GM03348 (cell line): ENCODE measurements at regions not wholly inside any gene's neighbourhood (a gene's known extent, or its start where the extent isn't known, plus 50 kb on each side); places are given as distances from the start of the nearest gene placed in this dataset.
"Not testable (repeated sequence)": the region's sequence is repeated elsewhere in the genome, so short reads cannot be mapped to it uniquely, and the experiment has no call there.

ENCODE experiments used
- DNase-seq: peaks from one replicate; pipeline ENCODE4 v3.0.0; 2012; ENCODE audit warnings: low spot score

- no peak for DNase-seq
Measured at GRCh38 chr14:25699981-25700380, 650.0 kb upstream of the STXBP6 start.

DNA sequence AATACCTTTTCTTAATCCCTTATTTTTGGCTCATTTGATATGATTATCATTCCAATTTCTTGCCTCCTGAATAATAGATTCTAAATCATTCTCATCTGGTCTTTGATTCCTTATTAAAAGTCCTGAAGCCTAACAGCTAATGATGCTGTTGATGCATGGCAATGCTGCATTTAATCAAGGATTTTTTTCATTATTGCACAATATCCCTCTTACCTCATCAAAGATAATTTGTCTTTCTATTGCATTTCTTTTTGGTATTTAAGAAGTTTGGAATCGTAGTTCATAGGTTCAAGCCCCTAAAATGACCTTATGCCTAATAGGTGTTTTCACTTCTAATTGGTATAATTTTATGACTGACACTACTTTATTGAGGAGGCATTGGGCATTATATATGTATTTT lies 648.2 kb upstream of the STXBP6 start:
- DNase-seq: no peak

DNA sequence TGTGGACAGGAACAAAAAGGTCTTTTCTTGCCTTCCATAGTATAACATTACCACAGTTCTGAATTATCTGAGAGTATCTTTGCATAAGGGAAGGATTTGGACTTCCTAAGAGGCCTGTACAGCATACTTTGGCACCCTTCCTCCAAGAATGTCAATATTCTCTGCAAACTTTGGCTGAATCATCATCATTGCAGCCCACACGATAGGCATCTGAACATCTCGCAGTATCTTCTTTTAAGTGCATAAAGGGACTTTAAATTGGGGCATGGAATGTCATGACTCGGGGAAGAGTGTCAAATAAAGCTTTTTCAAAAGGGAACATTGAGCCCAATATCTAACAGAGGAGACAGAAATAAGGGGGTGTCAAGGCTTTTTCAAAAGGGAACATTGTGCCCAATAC lies 646.2 kb upstream of the STXBP6 start:
- no peak for DNase-seq

- DNase-seq: no peak
Measured at GRCh38 chr14:25685004-25685403, 635.1 kb upstream of the STXBP6 start.

DNA sequence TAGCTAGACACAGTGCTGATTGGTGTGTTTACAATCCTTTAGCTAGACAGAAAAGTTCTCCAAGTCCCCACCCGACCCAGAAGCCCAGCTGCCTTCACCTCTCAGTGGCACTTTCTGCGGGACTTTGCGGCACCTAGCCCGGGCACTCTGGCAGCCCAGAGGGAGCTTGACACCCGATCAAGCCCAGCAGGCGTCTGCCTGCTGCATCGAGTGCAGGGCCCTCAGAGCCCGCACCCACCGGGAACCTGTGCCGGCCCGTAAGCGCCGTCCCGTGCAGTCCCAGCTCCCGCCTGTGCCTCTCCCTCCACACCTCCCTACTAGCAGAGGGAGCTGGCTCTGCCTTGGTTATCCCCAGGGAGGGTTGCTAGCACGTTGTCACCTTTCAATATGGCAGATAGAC lies 631.0 kb upstream of the STXBP6 start:
- DNase-seq: no peak

DNA sequence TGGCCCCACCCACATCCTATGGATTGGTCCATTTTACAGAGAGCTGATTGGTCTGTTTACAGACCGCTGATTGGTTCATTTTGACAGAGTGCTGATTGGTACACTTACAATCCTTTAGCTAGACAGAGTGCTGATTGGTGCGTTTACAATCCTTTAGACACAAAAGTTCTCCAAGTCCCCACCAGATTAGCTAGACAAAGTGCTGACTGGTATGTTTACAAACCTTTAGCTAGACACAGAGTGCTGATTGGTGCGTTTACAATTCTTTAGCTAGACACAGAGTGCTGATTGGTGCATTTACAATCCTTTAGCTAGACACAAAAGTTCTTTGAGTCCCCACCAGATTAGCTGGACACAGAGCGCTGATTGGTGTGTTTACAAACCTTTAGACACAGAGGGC lies 630.6 kb upstream of the STXBP6 start:
- not testable (repeated sequence) for DNase-seq

GRCh38 chr14:25677111-25677510 lies 627.2 kb upstream of the STXBP6 start:
- DNase-seq: no peak

DNA sequence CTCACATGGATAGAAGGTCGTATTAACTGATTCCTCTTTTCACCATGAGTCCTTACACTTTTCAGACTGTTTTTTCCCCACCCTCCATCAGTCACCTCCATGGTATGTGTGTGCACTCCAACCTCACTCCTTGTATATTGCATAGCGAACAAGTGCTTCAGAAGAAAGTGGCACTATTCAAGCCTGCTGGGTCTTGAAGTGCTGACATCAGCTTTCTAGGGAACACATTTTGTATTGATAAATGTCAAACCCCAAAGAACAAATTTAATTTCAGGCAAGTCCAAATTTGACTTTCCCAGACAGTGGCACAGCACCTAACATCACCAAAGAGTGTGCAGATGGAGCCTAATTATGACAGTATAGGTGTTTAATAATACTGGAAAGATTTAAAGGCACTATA lies 617.4 kb upstream of the STXBP6 start:
- DNase-seq: no peak

GRCh38 chr14:25666877-25667276 lies 616.9 kb upstream of the STXBP6 start:
- DNase-seq: no peak

- no peak for DNase-seq
Measured at GRCh38 chr14:25658988-25659387, 609.0 kb upstream of the STXBP6 start.

GRCh38 chr14:25630447-25630846 lies 580.5 kb upstream of the STXBP6 start:
- DNase-seq: no peak

GRCh38 chr14:25628978-25629377 lies 579.0 kb upstream of the STXBP6 start:
- DNase-seq: no peak

GRCh38 chr14:25628390-25628789 lies 578.4 kb upstream of the STXBP6 start:
- DNase-seq: no peak

DNA sequence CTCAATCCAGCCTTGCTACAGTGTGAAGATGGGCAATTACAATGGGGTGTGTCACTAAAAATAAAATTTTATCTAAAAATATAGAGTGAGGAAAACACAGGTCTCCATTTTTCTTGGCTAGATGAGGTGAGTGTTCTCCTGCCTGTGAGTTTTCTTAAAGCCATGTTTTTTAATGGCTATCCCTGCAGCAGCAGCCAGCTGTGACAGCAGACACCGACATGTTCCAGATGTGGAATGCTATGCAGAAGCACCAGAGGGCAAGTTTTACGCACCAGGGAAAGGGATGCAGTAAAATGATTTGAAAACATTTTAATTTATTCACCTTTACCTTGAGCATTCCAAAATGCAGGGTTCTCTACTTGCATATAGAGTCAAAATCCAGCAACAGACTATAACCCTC lies 577.0 kb upstream of the STXBP6 start:
- DNase-seq: no peak

- no peak for DNase-seq
Measured at GRCh38 chr14:25622763-25623162, 572.8 kb upstream of the STXBP6 start.

DNA sequence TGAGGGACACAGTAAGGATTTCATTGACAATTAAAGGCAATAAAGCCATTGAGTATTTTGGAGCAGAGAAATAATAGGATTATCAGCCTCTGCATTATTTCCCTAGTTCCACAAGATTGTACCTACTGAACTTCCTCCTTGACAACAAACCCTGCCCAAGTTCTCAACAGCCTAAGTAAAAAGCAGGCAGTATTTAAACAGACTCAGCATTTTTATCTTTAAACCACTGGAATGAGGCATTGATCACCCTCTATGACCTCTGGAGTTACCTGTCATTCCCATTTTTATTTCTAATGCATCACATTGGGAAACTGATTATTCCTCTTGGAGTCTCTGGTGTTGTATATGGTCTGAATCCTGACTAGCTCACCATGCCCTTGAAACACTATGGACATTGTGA lies 570.6 kb upstream of the STXBP6 start:
- no peak for DNase-seq

- DNase-seq: no peak
Measured at GRCh38 chr14:25615174-25615573, 565.2 kb upstream of the STXBP6 start.

DNA sequence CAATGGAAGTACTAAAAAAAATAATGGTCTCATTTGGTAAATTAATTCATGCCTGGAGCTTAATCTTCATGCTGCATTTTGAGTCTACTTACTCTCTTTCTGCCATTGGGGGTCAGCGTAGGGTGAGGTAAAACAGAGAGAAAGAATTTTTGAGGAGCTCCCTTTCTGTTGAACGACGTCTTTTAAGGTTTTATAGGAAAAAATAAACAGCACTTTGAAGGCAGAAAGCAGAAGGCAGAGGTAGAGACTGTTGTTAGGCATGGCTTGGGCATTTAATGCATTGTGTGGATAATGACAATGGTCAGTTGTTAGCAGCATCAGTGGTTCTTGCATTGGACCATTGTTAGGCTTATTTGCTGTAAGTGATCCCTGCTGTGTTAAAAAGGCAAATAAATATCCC lies 557.2 kb upstream of the STXBP6 start:
- DNase-seq: no peak

DNA sequence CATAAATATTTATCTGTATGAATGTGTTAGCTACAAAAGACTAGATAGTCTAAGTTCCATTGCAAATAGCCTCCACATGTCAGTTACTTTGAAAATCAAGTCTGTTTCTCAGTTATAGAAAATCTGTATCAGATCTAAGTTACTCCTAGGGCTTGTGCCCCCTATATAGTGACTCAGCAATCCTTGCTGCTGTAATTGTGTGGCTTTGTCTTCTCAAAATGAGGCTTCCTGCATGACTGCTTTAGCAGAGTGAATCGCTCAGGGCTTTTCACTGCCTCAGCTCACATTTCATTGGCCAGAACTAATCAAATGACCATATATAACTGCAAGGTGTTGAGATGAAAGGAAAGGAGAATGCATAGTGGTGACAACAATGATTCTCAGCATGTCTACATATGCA lies 552.2 kb upstream of the STXBP6 start:
- DNase-seq: no peak

GRCh38 chr14:25588751-25589150 lies 538.8 kb upstream of the STXBP6 start:
- no peak for DNase-seq

- no peak for DNase-seq
Measured at GRCh38 chr14:25574628-25575325, 524.8 kb upstream of the STXBP6 start.

DNA sequence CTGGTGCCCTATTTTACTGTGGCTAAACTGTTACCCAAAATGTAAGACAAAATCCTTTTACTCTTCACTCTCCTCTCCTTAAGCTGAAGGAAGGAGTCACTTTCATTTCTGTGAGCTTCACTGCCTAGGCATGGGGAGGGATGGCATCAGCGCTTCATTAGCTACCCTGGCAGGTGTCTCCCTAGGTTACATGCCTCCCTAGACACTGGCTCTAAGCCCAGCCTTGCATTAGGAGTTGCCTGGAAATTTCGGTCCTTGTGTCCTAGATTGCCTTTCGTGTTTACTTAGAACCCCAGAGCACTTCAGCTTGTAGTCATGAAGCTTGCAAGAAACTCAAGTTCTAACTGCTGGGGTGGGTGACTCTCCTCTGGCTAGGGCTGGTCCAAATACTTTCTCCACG lies 520.5 kb upstream of the STXBP6 start:
- DNase-seq: no peak

- no peak for DNase-seq
Measured at GRCh38 chr14:25557466-25557865, 507.5 kb upstream of the STXBP6 start.

- DNase-seq: no peak
Measured at GRCh38 chr14:25552826-25553225, 502.9 kb upstream of the STXBP6 start.

DNA sequence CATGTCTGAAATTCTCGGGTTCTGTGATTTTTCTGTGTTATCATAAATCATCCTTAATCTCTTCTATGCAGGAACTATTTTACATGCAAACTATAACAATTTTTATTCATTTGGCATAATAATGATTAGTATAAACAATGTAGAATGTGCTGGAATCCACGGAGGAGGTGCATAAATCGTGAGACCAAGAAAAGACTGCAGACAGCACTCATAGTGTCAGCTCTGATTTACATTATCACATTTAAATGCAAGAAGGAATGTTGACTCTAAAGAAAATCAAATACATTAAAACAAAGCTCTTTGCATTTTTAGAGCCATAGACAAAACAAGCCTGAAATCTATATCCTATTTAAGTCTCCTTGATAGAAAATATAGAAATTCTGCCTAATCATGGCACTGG lies 501.7 kb upstream of the STXBP6 start:
- DNase-seq: no peak
